ENCODE measurements at regions not wholly inside any gene's neighbourhood (a gene's known extent, or its start where the extent isn't known, plus 50 kb on each side); places are given as distances from the start of the nearest gene placed in this dataset.

- no peak overlapping the region for H3K27ac Mint-ChIP-seq
- H3K23me2 ChIP-seq (ENCODE audit: insufficient read length, low read depth, low read length, poor library complexity, severe bottlenecking), result no peaks in the 10 kb centered on the region
- H3K4ac ChIP-seq (ENCODE audit: low read depth, low read length), result no peak overlapping the region
- H3K79me2 ChIP-seq (ENCODE audit: insufficient read depth, low read length), result no peaks in the 10 kb centered on the region
- H3K4me2 ChIP-seq (ENCODE audit: insufficient read depth, insufficient read length, low read length), result no peak overlapping the region
- H2BK12ac ChIP-seq (ENCODE audit: insufficient read length, low read depth, low read length), result no peak overlapping the region
- no peak overlapping the region for H2BK120ac ChIP-seq (ENCODE audit: low read depth, low read length, poor library complexity, severe bottlenecking)
- H3K79me1 ChIP-seq (ENCODE audit: insufficient read depth, low read depth, low read length, poor library complexity, severe bottlenecking), result no peaks in the 10 kb centered on the region
- H3K4me3 Mint-ChIP-seq, result no peak overlapping the region
- no peak overlapping the region for H3T11ph ChIP-seq (ENCODE audit: low read length)
- H3K9me3 ChIP-seq (ENCODE audit: control insufficient read depth, low read depth, low read length), result no peaks in the 10 kb centered on the region
- no peak overlapping the region for H2BK20ac ChIP-seq (ENCODE audit: low read depth, low read length, poor library complexity, severe bottlenecking)
- H2AFZ ChIP-seq (ENCODE audit: low read length), result no peak overlapping the region
- H4K20me1 ChIP-seq (ENCODE audit: control insufficient read depth, insufficient read depth, insufficient read length), result no peaks in the 10 kb centered on the region
- no peak overlapping the region for H4K5ac ChIP-seq (ENCODE audit: insufficient read length, low read depth, low read length)
- no peak overlapping the region for H3K56ac ChIP-seq (ENCODE audit: insufficient read length, low read depth, low read length)
- H3K4me1 ChIP-seq (ENCODE audit: insufficient read depth, low read length), result no peaks in the 10 kb centered on the region
- H3K27me3 ChIP-seq (ENCODE audit: insufficient read depth, low read length), result no peaks in the 10 kb centered on the region
- H3K18ac ChIP-seq (ENCODE audit: insufficient read length, low read depth, low read length), result no peak overlapping the region
- H4K91ac ChIP-seq (ENCODE audit: insufficient read length, low read depth, low read length), result no peak overlapping the region
- H3K9ac ChIP-seq (ENCODE audit: extremely low read depth, insufficient read length, low read length), result no peak overlapping the region
- H2BK5ac ChIP-seq (ENCODE audit: insufficient read length, low read length), result no peak overlapping the region
- no peaks in the 10 kb centered on the region for H3K36me3 Mint-ChIP-seq (ENCODE audit: insufficient read depth in 1 of 3, low read depth in 3 of 3)
- H3K23ac ChIP-seq (ENCODE audit: insufficient read length, low read depth, low read length), result no peak overlapping the region
- no peak overlapping the region for H4K8ac ChIP-seq (replicated peaks; ENCODE audit: insufficient read length, low read depth, low read length)
- H3K14ac ChIP-seq (ENCODE audit: insufficient read depth, low read length), result no peak overlapping the region
- no peaks in the 10 kb centered on the region for H3K4me1 Mint-ChIP-seq
- no peak for TF ChIP-seq CTCF (conservative IDR thresholded peaks at IDR 0.05)
- H2AK5ac ChIP-seq (ENCODE audit: insufficient read length, low read length), result no peak overlapping the region
- H2BK15ac ChIP-seq (ENCODE audit: low read depth, low read length), result no peak overlapping the region
- no peaks in the 10 kb centered on the region for H3K9me3 Mint-ChIP-seq
- no CpG with 5 or more reads among the region's 4 CpGs for WGBS (ENCODE audit: extremely low coverage, insufficient read length, low lambda C conversion rate)
- H3K27ac ChIP-seq (ENCODE audit: insufficient read length, low read depth, low read length), result no peak overlapping the region
- no peak for DNase-seq
- H3K27me3 Mint-ChIP-seq (ENCODE audit: low read depth), result no peaks in the 10 kb centered on the region
These were observed 393.5 kb upstream of the NETO1 start for GRCh38 chr18:73261243-73261642.

All from H9 (cell line).